Upper lobe of left lung (tissue), 6 donors: ENCODE measurements at regions not wholly inside any gene's neighbourhood (a gene's known extent, or its start where the extent isn't known, plus 50 kb on each side); places are given as distances from the start of the nearest gene placed in this dataset.

Experiments
- ATAC-seq, 2 donors: fragments of 200-7000 bp; cut with Tn5 transposase; one replicate each; pipeline ENCODE4 v1.9.1; 2022; ENCODE audit warnings: mild to moderate bottlenecking in 2 of 2, moderate library complexity in 2 of 2; ENCODE audit not compliant: low FRiP score in 2 of 2
- DNase-seq, 2 donors: peaks; one replicate each; pipeline ENCODE4 v3.0.0-alpha.2; 2019 to 2020
- H3K27ac ChIP-seq, 4 donors: fragments of 200-600 bp; sonication (generic); one replicate each; pipeline ENCODE4 v1.5.1; 2016 to 2019
- H3K27me3 ChIP-seq, 4 donors: fragments of 200-600 bp; sonication (generic); one replicate each; pipeline ENCODE4 v1.5.1; 2017 to 2019
- H3K36me3 ChIP-seq, 4 donors: fragments of 200-600 bp; sonication (generic); one replicate each; pipeline ENCODE4 v1.5.1; 2016 to 2019
- H3K4me1 ChIP-seq, 4 donors: fragments of 200-600 bp; sonication (generic); one replicate each; pipeline ENCODE4 v1.5.1; 2018 to 2019
- H3K4me3 ChIP-seq, 4 donors: fragments of 200-600 bp; sonication (generic); one replicate each; pipeline ENCODE4 v1.5.1; 2017 to 2019; ENCODE audit warnings: mild to moderate bottlenecking in 2 of 4, moderate library complexity in 1 of 4
- H3K9me3 ChIP-seq, 4 donors: fragments of 200-600 bp; sonication (generic); one replicate each; pipeline ENCODE4 v1.5.1; 2018 to 2019
- EP300 ChIP-seq, 4 donors: sonication (generic); formaldehyde crosslinking; IDR thresholded peaks; one replicate each; pipeline ENCODE4 v1.5.1; 2017; ENCODE audit warnings: antibody characterized with exemption in 4 of 4, control low read depth in 2 of 4
- POLR2A ChIP-seq, 4 donors: fragments of 450-650 bp; IDR thresholded peaks; one replicate each; pipeline ENCODE4 v1.5.1; 2016 to 2017; ENCODE audit warnings: antibody characterized with exemption in 4 of 4, mild to moderate bottlenecking in 2 of 4
- POLR2AphosphoS5 ChIP-seq, 2 donors: sonication (generic); formaldehyde crosslinking; IDR thresholded peaks; one replicate each; pipeline ENCODE4 v1.5.1; 2017; ENCODE audit warnings: antibody characterized with exemption in 2 of 2
- WGBS, 2 donors: methylation state at CpG; one replicate each; pipeline ENCODE4 v1.1.5; 2017 to 2018; 5-methylcytosine and 5-hydroxymethylcytosine counted together
- TF ChIP-seq, protein P1 (sequence below), 6 experiments: fragments of 450-650 bp in 4 of 6; fragments of 200-600 bp in 2 of 6; sonication (generic) in 2 of 6; IDR thresholded peaks; one replicate each; pipeline ENCODE4 v1.5.1; 2016 to 2019; ENCODE audit warnings: antibody characterized with exemption in 6 of 6
- donor health status: DM: no; HTN: no; CAD: no; lungs with moderate emphysema.
- donor health status: DM: no; HTN: yes; CAD: no; lungs with severe emphysema.

DNA sequence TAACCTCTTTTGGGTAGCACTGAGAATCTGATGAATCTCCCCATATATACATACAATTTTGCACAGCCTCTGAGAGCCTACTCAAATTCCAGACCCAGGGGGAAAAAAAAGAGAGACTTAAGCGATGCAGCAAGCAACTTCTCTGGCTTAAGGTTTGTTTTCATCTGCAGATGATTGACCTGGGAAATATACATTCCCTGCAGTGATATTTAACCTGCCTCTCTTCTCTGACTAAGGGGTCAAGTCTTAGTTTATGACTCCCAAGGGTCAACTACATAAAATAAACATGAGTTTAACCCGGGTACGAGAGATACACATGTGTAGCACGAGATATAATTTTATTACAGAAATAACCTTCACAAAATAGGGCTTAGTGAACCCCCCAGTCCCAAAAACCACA is 737.8 kb downstream of the TUSC7 start:
- H3K4me3 ChIP-seq, result no peak overlapping the region
- ATAC-seq (no peak), DNase-seq (no peak)
- H3K36me3 ChIP-seq, result no peaks in the 10 kb centered on the region
- TF ChIP-seq POLR2A (IDR thresholded peaks at IDR 0.05), result no peak
- TF ChIP-seq, protein P1, sequence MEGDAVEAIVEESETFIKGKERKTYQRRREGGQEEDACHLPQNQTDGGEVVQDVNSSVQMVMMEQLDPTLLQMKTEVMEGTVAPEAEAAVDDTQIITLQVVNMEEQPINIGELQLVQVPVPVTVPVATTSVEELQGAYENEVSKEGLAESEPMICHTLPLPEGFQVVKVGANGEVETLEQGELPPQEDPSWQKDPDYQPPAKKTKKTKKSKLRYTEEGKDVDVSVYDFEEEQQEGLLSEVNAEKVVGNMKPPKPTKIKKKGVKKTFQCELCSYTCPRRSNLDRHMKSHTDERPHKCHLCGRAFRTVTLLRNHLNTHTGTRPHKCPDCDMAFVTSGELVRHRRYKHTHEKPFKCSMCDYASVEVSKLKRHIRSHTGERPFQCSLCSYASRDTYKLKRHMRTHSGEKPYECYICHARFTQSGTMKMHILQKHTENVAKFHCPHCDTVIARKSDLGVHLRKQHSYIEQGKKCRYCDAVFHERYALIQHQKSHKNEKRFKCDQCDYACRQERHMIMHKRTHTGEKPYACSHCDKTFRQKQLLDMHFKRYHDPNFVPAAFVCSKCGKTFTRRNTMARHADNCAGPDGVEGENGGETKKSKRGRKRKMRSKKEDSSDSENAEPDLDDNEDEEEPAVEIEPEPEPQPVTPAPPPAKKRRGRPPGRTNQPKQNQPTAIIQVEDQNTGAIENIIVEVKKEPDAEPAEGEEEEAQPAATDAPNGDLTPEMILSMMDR (IDR thresholded peaks at IDR 0.05), result no peak
- no peak for TF ChIP-seq POLR2AphosphoS5 (IDR thresholded peaks at IDR 0.05)
- TF ChIP-seq EP300 (IDR thresholded peaks at IDR 0.05), result no peak
- WGBS, 2 donors, result 50 to 51% methylated on average over 4 of the region's 4 CpGs
- no peaks in the 10 kb centered on the region for H3K4me1 ChIP-seq
- no peaks in the 10 kb centered on the region for H3K9me3 ChIP-seq
- no peaks in the 10 kb centered on the region for H3K27me3 ChIP-seq
- H3K27ac ChIP-seq, result no peak overlapping the region

DNA sequence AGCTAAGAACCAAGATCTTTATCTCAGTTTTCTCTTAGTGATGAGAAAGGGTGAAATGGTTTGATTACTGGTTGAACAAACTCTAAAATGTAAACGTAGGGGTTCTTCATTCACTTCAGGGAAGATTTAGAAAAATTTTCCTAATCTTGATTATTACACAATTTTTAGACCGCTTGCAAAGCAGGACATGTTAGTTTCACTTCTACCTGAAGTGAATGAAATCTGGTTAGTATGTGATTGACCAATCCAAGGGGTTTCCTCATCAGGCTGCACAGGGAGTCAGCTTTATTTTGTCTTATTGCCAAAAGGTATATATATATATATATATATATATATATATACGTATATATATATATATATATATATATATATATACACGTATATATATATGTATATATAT is 740.4 kb downstream of the TUSC7 start:
- 34 to 45% methylated on average over 3 to 4 of the region's 4 CpGs for WGBS, 2 donors
- Histone ChIP-seq H3K27me3 (no peaks in the 10 kb centered on the region), H3K9me3 (no peaks in the 10 kb centered on the region), H3K4me3 (no peak overlapping the region), H3K36me3 (no peaks in the 10 kb centered on the region), H3K27ac (no peak overlapping the region), H3K4me1 (no peaks in the 10 kb centered on the region)
- ATAC-seq (no peak), DNase-seq (no peak)
- TF ChIP-seq, protein P1 (IDR thresholded peaks at IDR 0.05), result no peak
- no peak for TF ChIP-seq POLR2AphosphoS5 (IDR thresholded peaks at IDR 0.05)
- no peak for TF ChIP-seq EP300 (IDR thresholded peaks at IDR 0.05)
- no peak for TF ChIP-seq POLR2A (IDR thresholded peaks at IDR 0.05)

DNA sequence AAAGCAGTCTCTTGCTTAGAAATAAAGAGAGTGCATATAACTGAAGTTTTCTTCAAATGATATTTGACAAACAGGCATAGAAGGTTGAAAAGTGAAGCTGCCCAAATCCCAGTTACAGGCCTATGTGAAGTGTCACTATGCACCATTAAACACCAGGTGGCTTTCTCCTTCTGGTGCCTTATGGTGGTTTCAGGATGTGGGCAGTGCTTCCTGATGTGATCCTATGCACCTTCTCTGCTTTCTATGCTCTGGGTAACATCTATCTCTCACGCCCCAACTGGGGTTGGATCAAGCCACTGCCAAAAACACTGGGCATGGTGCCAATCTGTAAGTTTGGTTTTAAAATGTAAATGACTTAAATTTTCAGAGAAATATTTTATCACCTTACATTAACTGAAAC is 744.7 kb downstream of the TUSC7 start:
- H3K4me3 ChIP-seq, result no peak overlapping the region
- H3K27ac ChIP-seq, result no peak overlapping the region
- no peaks in the 10 kb centered on the region for H3K27me3 ChIP-seq
- H3K4me1 ChIP-seq, result no peaks in the 10 kb centered on the region
- no peak for DNase-seq
- 29 to 75% methylated on average over 1 of the region's 1 CpG for WGBS, 2 donors
- no peak for TF ChIP-seq POLR2A (IDR thresholded peaks at IDR 0.05)
- TF ChIP-seq, protein P1 (IDR thresholded peaks at IDR 0.05), result no peak
- TF ChIP-seq EP300 (IDR thresholded peaks at IDR 0.05), result no peak
- TF ChIP-seq POLR2AphosphoS5 (IDR thresholded peaks at IDR 0.05), result no peak
- no peaks in the 10 kb centered on the region for H3K36me3 ChIP-seq
- H3K9me3 ChIP-seq, result no peaks in the 10 kb centered on the region
- ATAC-seq, result no peak

DNA sequence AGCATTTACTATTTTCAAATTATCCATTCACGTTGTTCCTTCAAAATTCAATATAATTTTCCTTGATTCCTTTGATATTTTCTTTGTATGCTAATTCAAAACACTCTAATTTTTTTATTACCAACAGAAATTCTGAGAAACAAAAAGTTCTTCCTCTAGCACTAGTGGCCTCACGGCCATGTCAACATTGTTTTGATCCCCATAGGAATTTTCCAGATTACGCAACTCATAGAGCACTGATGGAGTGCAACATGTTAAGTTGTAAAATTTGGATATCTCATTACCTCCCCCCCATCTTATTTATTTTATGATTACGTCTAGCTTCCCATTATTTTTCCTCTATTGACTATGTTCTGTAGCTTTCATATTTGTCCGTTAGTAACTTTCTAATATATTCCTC is 745.3 kb downstream of the TUSC7 start:
- Histone ChIP-seq H3K9me3 (no peaks in the 10 kb centered on the region), H3K27ac (no peak overlapping the region), H3K4me1 (no peaks in the 10 kb centered on the region), H3K36me3 (no peaks in the 10 kb centered on the region), H3K4me3 (no peak overlapping the region), H3K27me3 (no peaks in the 10 kb centered on the region)
- ATAC-seq (no peak), DNase-seq (no peak)
- no peak for TF ChIP-seq POLR2A (IDR thresholded peaks at IDR 0.05)
- TF ChIP-seq, protein P1 (IDR thresholded peaks at IDR 0.05), result no peak
- TF ChIP-seq EP300 (IDR thresholded peaks at IDR 0.05), result no peak
- no peak for TF ChIP-seq POLR2AphosphoS5 (IDR thresholded peaks at IDR 0.05)
- 76 to 78% methylated on average over 5 of the region's 5 CpGs for WGBS, 2 donors

DNA sequence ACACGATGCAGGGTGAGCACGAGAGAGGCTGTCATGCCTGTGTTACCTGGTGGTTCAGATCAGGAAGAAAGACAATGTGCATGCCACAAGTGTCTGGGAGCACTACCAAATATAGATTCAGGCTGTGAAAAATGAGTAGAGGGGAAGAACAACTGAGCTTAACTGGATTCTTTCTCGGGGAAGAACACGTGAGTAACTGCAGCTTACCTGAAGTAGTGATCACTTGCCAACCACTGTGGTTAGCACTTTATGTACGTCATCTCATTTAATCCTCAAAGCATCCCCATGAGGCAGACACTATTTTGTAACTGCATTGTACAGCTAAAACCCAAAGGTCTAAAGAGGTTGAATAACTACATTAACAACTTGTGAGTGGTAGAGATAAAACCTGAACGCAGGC is 746.2 kb downstream of the TUSC7 start:
- ATAC-seq (no peak), DNase-seq (no peak)
- 83 to 89% methylated on average over 6 of the region's 6 CpGs for WGBS, 2 donors
- H3K4me1 ChIP-seq, result no peaks in the 10 kb centered on the region
- H3K27me3 ChIP-seq, result no peaks in the 10 kb centered on the region
- no peaks in the 10 kb centered on the region for H3K36me3 ChIP-seq
- no peak overlapping the region for H3K4me3 ChIP-seq
- H3K27ac ChIP-seq, result no peak overlapping the region
- TF ChIP-seq POLR2AphosphoS5 (IDR thresholded peaks at IDR 0.05) (no peak), EP300 (IDR thresholded peaks at IDR 0.05) (no peak), POLR2A (IDR thresholded peaks at IDR 0.05) (no peak)
- TF ChIP-seq, protein P1 (IDR thresholded peaks at IDR 0.05), result no peak
- H3K9me3 ChIP-seq, result no peaks in the 10 kb centered on the region
